Kidney epithelial cell (primary cell): ENCODE measurements at regions not wholly inside any gene's neighbourhood (a gene's known extent, or its start where the extent isn't known, plus 50 kb on each side); places are given as distances from the start of the nearest gene placed in this dataset.

Source experiments
- DNase-seq: peaks from one replicate; pipeline ENCODE4 v3.0.0-alpha.2; 2010; ENCODE audit warnings: low read depth
- H3K27me3 ChIP-seq: 2 replicates; pipeline ENCODE4 v1.6.0; 2011; ENCODE audit warnings: low read length; ENCODE audit not compliant: control insufficient read depth, insufficient read depth
- H3K36me3 ChIP-seq: 2 replicates; pipeline ENCODE4 v1.5.1; 2011; ENCODE audit warnings: low read length; ENCODE audit not compliant: control insufficient read depth, insufficient read depth
- H3K4me3 ChIP-seq: 2 replicates; pipeline ENCODE4 v1.5.1; 2011; ENCODE audit warnings: low read depth, mild to moderate bottlenecking, control low read depth, low read length
- CTCF ChIP-seq: IDR thresholded peaks from 2 replicates; pipeline ENCODE4 v1.5.1; 2011; ENCODE audit warnings: mild to moderate bottlenecking, moderate library complexity, low read length, control low read depth, inconsistent platforms; ENCODE audit not compliant: insufficient read depth, poor library complexity, severe bottlenecking

DNA sequence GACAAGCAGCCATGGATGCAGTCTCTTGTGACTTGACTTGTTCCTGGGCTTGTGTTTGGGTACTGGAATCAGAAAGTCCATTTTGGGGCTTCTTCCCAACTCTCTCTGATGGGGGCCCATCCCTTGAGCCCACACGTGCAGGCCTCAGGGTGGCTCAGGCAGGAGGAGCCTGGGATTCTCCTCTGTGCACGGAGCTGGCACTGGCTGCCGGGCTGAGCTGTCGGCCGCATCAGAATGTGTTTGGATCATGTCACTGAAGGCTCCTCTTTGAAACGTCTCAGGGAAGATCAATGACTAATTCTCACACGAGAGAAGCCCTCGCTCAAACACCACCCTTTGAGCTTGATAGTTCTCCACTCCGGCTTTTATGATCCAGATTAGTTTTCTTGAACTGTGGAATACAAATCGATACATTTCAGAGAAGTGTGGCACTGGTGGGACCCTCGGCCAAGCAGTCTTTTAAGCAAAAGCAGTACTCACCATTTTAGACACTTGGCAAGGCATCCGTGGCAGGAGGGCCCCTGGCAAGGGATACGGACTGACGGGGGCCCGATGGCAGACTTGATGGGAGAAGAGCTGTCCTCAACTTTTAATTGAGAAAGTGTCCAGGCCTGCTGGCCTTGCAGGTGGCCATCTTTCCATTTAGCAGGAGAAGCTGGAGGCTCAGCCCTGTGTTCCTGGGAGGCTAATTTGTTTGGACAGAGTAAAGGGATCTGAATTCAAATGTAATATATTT lies 220.7 kb upstream of the C1orf174 start:
- Histone ChIP-seq H3K4me3 (no peak overlapping the region), H3K36me3 (no peaks in the 10 kb centered on the region), H3K27me3 (no peaks in the 10 kb centered on the region)
- no peak for DNase-seq
- TF ChIP-seq CTCF = no peak

DNA sequence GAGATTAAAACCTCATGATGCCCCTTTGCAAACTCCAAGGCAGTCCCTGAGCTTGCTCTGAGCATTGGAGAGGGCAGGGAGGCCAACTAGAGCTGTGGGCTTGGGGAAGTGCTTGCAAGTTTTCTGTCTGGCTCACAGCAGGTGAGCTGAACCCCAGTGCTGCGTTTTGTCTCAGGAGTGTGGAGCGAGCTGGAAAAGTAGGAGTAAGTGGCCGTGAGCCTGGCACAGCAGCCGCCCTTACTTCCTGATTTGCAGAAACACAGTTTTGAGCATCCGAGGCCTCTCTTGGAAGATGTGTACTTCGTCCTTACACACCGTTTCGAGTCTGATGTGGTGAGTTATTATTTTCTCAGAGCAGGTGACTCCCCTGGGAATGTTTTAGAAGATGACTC lies 221.2 kb upstream of the C1orf174 start:
- H3K4me3 ChIP-seq = no peak overlapping the region
- no peaks in the 10 kb centered on the region for H3K36me3 ChIP-seq
- TF ChIP-seq CTCF = no peak
- no peak for DNase-seq
- no peaks in the 10 kb centered on the region for H3K27me3 ChIP-seq

GRCh38 chr1:4121834-4122512 lies 221.9 kb upstream of the C1orf174 start:
- Histone ChIP-seq H3K4me3 (no peak overlapping the region), H3K27me3 (no peaks in the 10 kb centered on the region), H3K36me3 (no peaks in the 10 kb centered on the region)
- no peak for DNase-seq
- TF ChIP-seq CTCF = no peak

- no peak overlapping the region for H3K4me3 ChIP-seq
- TF ChIP-seq CTCF = no peak
- no peak for DNase-seq
- no peaks in the 10 kb centered on the region for H3K36me3 ChIP-seq
- no peaks in the 10 kb centered on the region for H3K27me3 ChIP-seq
Observed at GRCh38 chr1:4122513-4123160, 222.6 kb upstream of the C1orf174 start.

DNA sequence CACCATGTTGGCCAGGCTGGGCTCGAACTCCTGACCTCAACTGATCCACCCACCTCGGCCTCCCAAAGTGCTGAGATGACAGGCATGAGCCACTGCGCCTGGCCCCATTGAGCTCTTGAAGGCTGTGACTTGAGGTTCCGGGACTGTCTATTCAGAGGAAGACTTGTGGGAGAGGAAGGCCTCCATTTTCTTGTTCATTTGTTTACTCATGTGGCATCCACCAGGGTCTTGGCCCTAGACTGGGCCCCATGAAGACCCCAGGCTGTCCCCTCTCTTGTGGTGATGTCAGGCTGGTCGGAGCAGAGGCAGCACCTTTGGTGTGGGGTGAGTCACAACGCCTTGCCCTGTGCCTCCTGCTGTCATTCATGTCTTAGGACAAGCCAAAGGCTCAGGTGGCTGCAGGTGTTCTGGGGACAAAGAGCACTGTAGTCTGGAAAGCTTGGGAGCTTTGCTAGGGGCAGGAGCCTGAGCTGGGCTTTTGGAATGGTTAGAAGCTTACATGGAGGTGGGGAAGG lies 224.6 kb upstream of the C1orf174 start:
- no peak for DNase-seq
- Histone ChIP-seq H3K27me3 (no peaks in the 10 kb centered on the region), H3K4me3 (no peak overlapping the region), H3K36me3 (no peaks in the 10 kb centered on the region)
- no peak for TF ChIP-seq CTCF
